ENCODE measurements at regions not wholly inside any gene's neighbourhood (a gene's known extent, or its start where the extent isn't known, plus 50 kb on each side); places are given as distances from the start of the nearest gene placed in this dataset.

GRCh38 chr11:47913529-47914244 lies 65.5 kb upstream of the NUP160 start:
- DNase-seq, result no peak
- H3K4me1 ChIP-seq, result peaks cover 4 to 47% of the 10 kb centered on the region in 2 donors
- no peak overlapping the region for H3K4me3 ChIP-seq
- no peaks in the 10 kb centered on the region for H3K36me3 ChIP-seq
- no peaks in the 10 kb centered on the region for H3K27me3 ChIP-seq
- no peak for TF ChIP-seq CTCF (IDR thresholded peaks at IDR 0.05)
- no peak overlapping the region for H3K27ac ChIP-seq
- intact Hi-C loops (cut with DNase I), result no loop called here
- no peaks in the 10 kb centered on the region for H3K9me3 ChIP-seq
- no peak for ATAC-seq

- no peaks in the 10 kb centered on the region for H3K36me3 ChIP-seq
- H3K27me3 ChIP-seq, result no peaks in the 10 kb centered on the region
- no peak overlapping the region for H3K27ac ChIP-seq
- H3K4me1 ChIP-seq, result peaks cover 0 to 47% of the 10 kb centered on the region in 2 donors
- H3K4me3 ChIP-seq, result no peak overlapping the region
- intact Hi-C loops (cut with DNase I), result no loop called here
- DNase-seq (no peak), ATAC-seq (no peak)
- no peaks in the 10 kb centered on the region for H3K9me3 ChIP-seq
- TF ChIP-seq CTCF (IDR thresholded peaks at IDR 0.05), result no peak
Measured at GRCh38 chr11:47912843-47913437, 64.8 kb upstream of the NUP160 start.

GRCh38 chr11:47911149-47911548 lies 63.0 kb upstream of the NUP160 start:
- Histone ChIP-seq H3K27ac (no peak overlapping the region), H3K36me3 (no peaks in the 10 kb centered on the region), H3K9me3 (no peaks in the 10 kb centered on the region), H3K27me3 (no peaks in the 10 kb centered on the region), H3K4me3 (no peak overlapping the region), H3K4me1 (peaks cover 4 to 40% of the 10 kb centered on the region in 2 donors)
- intact Hi-C loops (cut with DNase I), result no loop called here
- DNase-seq (no peak), ATAC-seq (no peak)
- TF ChIP-seq CTCF (IDR thresholded peaks at IDR 0.05), result no peak

- H3K36me3 ChIP-seq, result no peaks in the 10 kb centered on the region
- H3K4me3 ChIP-seq, result no peak overlapping the region
- ATAC-seq (peak; percentile 85), DNase-seq (no peak)
- H3K4me1 ChIP-seq, result peaks cover 4 to 37% of the 10 kb centered on the region in 2 donors
- intact Hi-C loops (cut with DNase I), result no loop called here
- H3K27ac ChIP-seq, result peak overlapping the region; percentile 36 to 50
- TF ChIP-seq CTCF (IDR thresholded peaks at IDR 0.05), result no peak
- H3K27me3 ChIP-seq, result no peaks in the 10 kb centered on the region
- no peaks in the 10 kb centered on the region for H3K9me3 ChIP-seq
Measured at GRCh38 chr11:47908198-47908597, 60.0 kb upstream of the NUP160 start.

- no peaks in the 10 kb centered on the region for H3K36me3 ChIP-seq
- peak overlapping the region; percentile 36 to 50 for H3K27ac ChIP-seq
- no peak for TF ChIP-seq CTCF (IDR thresholded peaks at IDR 0.05)
- H3K27me3 ChIP-seq, result no peaks in the 10 kb centered on the region
- peaks cover 4 to 30% of the 10 kb centered on the region in 2 donors for H3K4me1 ChIP-seq
- DNase-seq (no peak), ATAC-seq (peak; percentile 15)
- H3K4me3 ChIP-seq, result no peak overlapping the region
- H3K9me3 ChIP-seq, result no peaks in the 10 kb centered on the region
- intact Hi-C loops (cut with DNase I), result no loop called here
Measured at GRCh38 chr11:47907499-47907898, 59.3 kb upstream of the NUP160 start.
